B cell (primary cell): ENCODE measurements at regions not wholly inside any gene's neighbourhood (a gene's known extent, or its start where the extent isn't known, plus 50 kb on each side); places are given as distances from the start of the nearest gene placed in this dataset.

Source experiments
- ATAC-seq: fragments of 200-7000 bp; cut with Tn5 transposase; one replicate; pipeline ENCODE4 v1.10.0; 2021; ENCODE audit warnings: low read depth, mild to moderate bottlenecking, moderate number of reproducible peaks, moderate library complexity
- CTCF ChIA-PET: fragments of 350-600 bp; sonication (Branson Sonifier 250); formaldehyde crosslinking; loops from one replicate; lab custom pipeline; 2021; ENCODE audit warnings: antibody characterized with exemption, inconsistent platforms; lab: Charles Lee
- POLR2A ChIA-PET: fragments of 350-600 bp; sonication (Branson Sonifier 250); formaldehyde crosslinking; loops from one replicate; lab custom pipeline; 2021; ENCODE audit warnings: antibody characterized with exemption; lab: Charles Lee
- DNase-seq: peaks from one replicate; pipeline ENCODE4 v3.0.0; 2013
- H2AFZ ChIP-seq: 2 replicates; pipeline ENCODE4 v1.6.1; 2012; ENCODE audit warnings: mild to moderate bottlenecking, low read depth, low read length; ENCODE audit not compliant: insufficient read depth, poor library complexity, severe bottlenecking
- H3K27ac ChIP-seq, 2 donors: 1 replicate in 1 of 2; 2 replicates in 1 of 2; pipeline ENCODE4 v1.5.1; 2012 to 2013; ENCODE audit warnings: low read length in 2 of 2, mild to moderate bottlenecking in 2 of 2, moderate library complexity in 1 of 2
- H3K27me3 ChIP-seq, 4 experiments: fragments of 200-600 bp in 1 of 4; sonication (generic) in 1 of 4; replicated peaks in 1 of 4; 1 replicate in 2 of 4; 2 replicates in 2 of 4; pipeline versions ENCODE4 v1.6.1 to v1.7.0; 2013 to 2016; ENCODE audit warnings: low read length in 3 of 4, mild to moderate bottlenecking in 2 of 4, mixed read lengths in 1 of 4, moderate library complexity in 1 of 4; ENCODE audit not compliant: insufficient read depth in 4 of 4, control insufficient read depth in 3 of 4; ENCODE audit errors: control extremely low read depth in 1 of 4
- H3K36me3 ChIP-seq, 2 experiments: replicated peaks in 1 of 2; 1 replicate in 1 of 2; 2 replicates in 1 of 2; pipeline versions ENCODE4 v1.6.1 to v1.7.1; 2013; ENCODE audit warnings: low read length in 1 of 2; ENCODE audit not compliant: insufficient read depth in 2 of 2, control insufficient read depth in 1 of 2; ENCODE audit errors: control extremely low read depth in 1 of 2, extremely low read depth in 1 of 2
- H3K4me1 ChIP-seq, 2 donors: fragments of 200-600 bp in 1 of 2; sonication (generic) in 1 of 2; 1 replicate in 1 of 2; 2 replicates in 1 of 2; pipeline versions ENCODE4 v1.5.1 to v1.6.1; 2013 to 2017; ENCODE audit warnings: low read length in 2 of 2; ENCODE audit not compliant: control insufficient read depth in 2 of 2, insufficient read depth in 2 of 2
- H3K4me2 ChIP-seq: replicated peaks from 2 replicates; pipeline ENCODE3; 2012; ENCODE audit warnings: mild to moderate bottlenecking, low read depth, low read length; ENCODE audit not compliant: poor library complexity, severe bottlenecking
- H3K4me3 ChIP-seq, 5 experiments: fragments of 200-600 bp in 1 of 5; sonication (generic) in 1 of 5; 1 replicate in 3 of 5; 2 replicates in 2 of 5; pipeline versions ENCODE4 v1.5.1 to v1.7.0; 2011 to 2016; ENCODE audit warnings: low read length in 4 of 5, mild to moderate bottlenecking in 4 of 5, low read depth in 2 of 5, control low read depth in 1 of 5, moderate library complexity in 1 of 5; ENCODE audit not compliant: insufficient read depth in 1 of 5; ENCODE audit errors: control extremely low read depth in 1 of 5, extremely low read depth in 1 of 5
- H3K79me2 ChIP-seq: fragments of 200-600 bp; sonication (generic); one replicate; pipeline ENCODE4 v1.6.0; 2016; ENCODE audit warnings: low read length; ENCODE audit not compliant: control insufficient read depth, insufficient read depth
- H3K9ac ChIP-seq: fragments of 200-600 bp; sonication (generic); 2 replicates; pipeline ENCODE4 v1.6.1; 2017; ENCODE audit warnings: mild to moderate bottlenecking, low read length, moderate library complexity
- H3K9me3 ChIP-seq, 3 donors: one replicate each; pipeline versions ENCODE4 v1.6.1 to v1.7.1; 2013; ENCODE audit warnings: low read length in 2 of 3; ENCODE audit not compliant: control insufficient read depth in 2 of 3, insufficient read depth in 1 of 3; ENCODE audit errors: control extremely low read depth in 1 of 3
- H4K20me1 ChIP-seq: 2 replicates; pipeline ENCODE4 v1.6.0; 2012; ENCODE audit warnings: mild to moderate bottlenecking, low read length; ENCODE audit not compliant: insufficient read depth, control insufficient read depth, poor library complexity, severe bottlenecking
- H3K27ac Mint-ChIP-seq: one replicate; pipeline ENCODE4 v1.8.0; 2021; ENCODE audit warnings: mixed read lengths
- H3K27me3 Mint-ChIP-seq: one replicate; pipeline ENCODE4 v1.8.0; 2021; ENCODE audit warnings: mixed read lengths
- H3K4me1 Mint-ChIP-seq: one replicate; pipeline ENCODE4 v1.8.0; 2021; ENCODE audit warnings: mixed read lengths
- H3K4me3 Mint-ChIP-seq: one replicate; pipeline ENCODE4 v1.8.0; 2021; ENCODE audit warnings: mixed read lengths
- H3K9me3 Mint-ChIP-seq: one replicate; pipeline ENCODE4 v1.8.0; 2022; ENCODE audit warnings: mixed read lengths; ENCODE audit not compliant: insufficient read depth
- EZH2 ChIP-seq: IDR thresholded peaks from 2 replicates; pipeline ENCODE4 v1.6.1; 2012; ENCODE audit warnings: borderline replicate concordance, low read depth, mild to moderate bottlenecking, moderate library complexity, low read length; ENCODE audit not compliant: insufficient read depth, poor library complexity, severe bottlenecking
- WGBS: methylation state at CpG from one replicate; pipeline ENCODE4 v1.1.5; 2013; ENCODE audit warnings: missing lambda C conversion rate; ENCODE audit not compliant: insufficient coverage; 5-methylcytosine and 5-hydroxymethylcytosine counted together
- intact Hi-C: fragments of 100-400 bp; cut with micrococcal nuclease; formaldehyde crosslinking; loops from one replicate; pipeline ENCODE4 v1.10.0; 2022
- TF ChIP-seq, protein P1 (sequence below): fragments of 200-600 bp; IDR thresholded peaks from one replicate; pipeline ENCODE4 v1.8.0; 2022; ENCODE audit warnings: antibody characterized with exemption, mild to moderate bottlenecking

DNA sequence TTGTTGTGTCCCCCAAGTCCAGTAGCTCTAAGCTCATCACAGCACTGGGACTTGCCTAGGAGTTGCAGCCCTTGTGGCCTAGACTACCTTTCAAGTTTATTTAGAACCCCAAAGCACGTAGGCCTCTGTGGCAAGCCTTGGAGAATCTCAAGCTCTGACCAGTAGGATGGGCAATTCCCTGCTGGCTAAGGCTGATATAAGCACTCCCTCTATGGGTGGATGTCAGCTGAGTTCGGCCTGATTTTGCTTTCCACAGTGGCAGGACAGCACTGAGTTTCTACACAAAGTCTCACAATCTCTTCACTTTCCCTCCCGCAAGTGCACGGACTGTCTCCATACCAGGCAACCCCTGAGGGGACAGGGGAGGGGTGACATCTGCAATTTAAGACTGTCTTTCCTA, 886.4 kb upstream of the LRRN3 start:
- ChIA-PET CTCF (no interaction called here), POLR2A (no interaction called here)
- no peaks in the 10 kb centered on the region for H3K4me1 Mint-ChIP-seq
- no peaks in the 10 kb centered on the region for H3K27me3 ChIP-seq
- peaks cover 0 to 8% (median 0%) of the 10 kb centered on the region in 3 donors for H3K9me3 ChIP-seq
- H3K4me3 Mint-ChIP-seq, result no peak overlapping the region
- no peak overlapping the region for H3K4me2 ChIP-seq
- no peaks in the 10 kb centered on the region for H3K27me3 Mint-ChIP-seq
- no peak overlapping the region for H2AFZ ChIP-seq
- H3K27ac ChIP-seq, result no peak overlapping the region
- TF ChIP-seq, protein P1, sequence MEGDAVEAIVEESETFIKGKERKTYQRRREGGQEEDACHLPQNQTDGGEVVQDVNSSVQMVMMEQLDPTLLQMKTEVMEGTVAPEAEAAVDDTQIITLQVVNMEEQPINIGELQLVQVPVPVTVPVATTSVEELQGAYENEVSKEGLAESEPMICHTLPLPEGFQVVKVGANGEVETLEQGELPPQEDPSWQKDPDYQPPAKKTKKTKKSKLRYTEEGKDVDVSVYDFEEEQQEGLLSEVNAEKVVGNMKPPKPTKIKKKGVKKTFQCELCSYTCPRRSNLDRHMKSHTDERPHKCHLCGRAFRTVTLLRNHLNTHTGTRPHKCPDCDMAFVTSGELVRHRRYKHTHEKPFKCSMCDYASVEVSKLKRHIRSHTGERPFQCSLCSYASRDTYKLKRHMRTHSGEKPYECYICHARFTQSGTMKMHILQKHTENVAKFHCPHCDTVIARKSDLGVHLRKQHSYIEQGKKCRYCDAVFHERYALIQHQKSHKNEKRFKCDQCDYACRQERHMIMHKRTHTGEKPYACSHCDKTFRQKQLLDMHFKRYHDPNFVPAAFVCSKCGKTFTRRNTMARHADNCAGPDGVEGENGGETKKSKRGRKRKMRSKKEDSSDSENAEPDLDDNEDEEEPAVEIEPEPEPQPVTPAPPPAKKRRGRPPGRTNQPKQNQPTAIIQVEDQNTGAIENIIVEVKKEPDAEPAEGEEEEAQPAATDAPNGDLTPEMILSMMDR, result no peak
- TF ChIP-seq EZH2, result no peak
- 90% methylated on average over 4 of the region's 4 CpGs for WGBS
- no peaks in the 10 kb centered on the region for H3K9me3 Mint-ChIP-seq
- no peak overlapping the region for H3K4me3 ChIP-seq
- intact Hi-C loops, result no loop called here
- H3K79me2 ChIP-seq, result no peaks in the 10 kb centered on the region
- no peak overlapping the region for H3K9ac ChIP-seq
- no peak for DNase-seq
- no peak overlapping the region for H3K27ac Mint-ChIP-seq
- ATAC-seq, result no peak
- H3K36me3 ChIP-seq, result no peaks in the 10 kb centered on the region
- H4K20me1 ChIP-seq, result no peaks in the 10 kb centered on the region
- no peaks in the 10 kb centered on the region for H3K4me1 ChIP-seq

DNA sequence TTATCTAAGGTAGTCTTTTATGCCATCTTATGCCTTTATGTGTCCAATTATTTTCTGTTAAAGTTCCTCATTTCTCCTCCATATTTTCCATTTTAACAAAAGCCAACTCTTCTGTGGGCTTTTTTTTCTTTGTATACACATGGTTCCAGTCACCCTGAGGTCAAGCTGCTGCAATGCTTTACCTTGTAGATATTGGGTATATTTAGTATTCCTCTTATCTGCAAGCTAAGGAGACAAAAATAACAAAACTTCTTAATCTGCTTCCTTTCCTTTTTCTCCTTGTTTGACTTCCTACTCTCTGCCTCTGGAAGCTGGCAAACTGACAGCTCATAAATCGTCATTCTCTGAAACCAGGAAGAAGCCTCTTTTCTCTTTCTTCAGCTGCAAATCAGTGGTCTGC, 885.0 kb upstream of the LRRN3 start:
- no peak for TF ChIP-seq EZH2
- TF ChIP-seq, protein P1, result no peak
- DNase-seq (no peak), ATAC-seq (no peak)
- H3K79me2 ChIP-seq, result no peaks in the 10 kb centered on the region
- no peak overlapping the region for H3K4me3 Mint-ChIP-seq
- H3K9ac ChIP-seq, result no peak overlapping the region
- no peak overlapping the region for H3K4me2 ChIP-seq
- no peaks in the 10 kb centered on the region for H3K36me3 ChIP-seq
- ChIA-PET POLR2A (no interaction called here), CTCF (no interaction called here)
- H3K27ac Mint-ChIP-seq, result no peak overlapping the region
- H3K4me1 Mint-ChIP-seq, result no peaks in the 10 kb centered on the region
- H3K27me3 ChIP-seq, result no peaks in the 10 kb centered on the region
- H3K9me3 Mint-ChIP-seq, result no peaks in the 10 kb centered on the region
- WGBS, result 20% methylated on average over 1 of the region's 1 CpG
- H3K27ac ChIP-seq, result no peak overlapping the region
- H2AFZ ChIP-seq, result no peak overlapping the region
- H3K4me3 ChIP-seq, result no peak overlapping the region
- no peaks in the 10 kb centered on the region for H3K27me3 Mint-ChIP-seq
- H3K4me1 ChIP-seq, result no peaks in the 10 kb centered on the region
- peaks cover 0 to 6% (median 0%) of the 10 kb centered on the region in 3 donors for H3K9me3 ChIP-seq
- no peaks in the 10 kb centered on the region for H4K20me1 ChIP-seq
- intact Hi-C loops, result no loop called here
